Brain microvascular endothelial cell (primary cell): ENCODE measurements at regions not wholly inside any gene's neighbourhood (a gene's known extent, or its start where the extent isn't known, plus 50 kb on each side); places are given as distances from the start of the nearest gene placed in this dataset.

Experiments used
- DNase-seq: peaks from one replicate; pipeline ENCODE4 v3.0.0-alpha.2; 2020
- H3K27ac ChIP-seq: fragments of 250-450 bp; sonication (Bioruptor Pico); 2 replicates; pipeline ENCODE4 v1.5.1; 2020; ENCODE audit warnings: mild to moderate bottlenecking, moderate library complexity
- H3K27me3 ChIP-seq: fragments of 250-450 bp; sonication (Bioruptor Pico); replicated peaks from 2 replicates; pipeline ENCODE4 v1.5.1; 2020; ENCODE audit warnings: mild to moderate bottlenecking
- H3K36me3 ChIP-seq: fragments of 250-450 bp; sonication (Bioruptor Pico); replicated peaks from 2 replicates; pipeline ENCODE4 v1.5.1; 2020; ENCODE audit warnings: mild to moderate bottlenecking
- H3K4me3 ChIP-seq: 2 replicates; pipeline ENCODE4 v1.5.1; 2011; ENCODE audit warnings: low read depth, mild to moderate bottlenecking, control low read depth, low read length, moderate library complexity
- in situ Hi-C: cut with HindIII; loops from 2 replicates; pipeline ENCODE4 v1.10.0; 2017; ENCODE audit warnings: low sequenced_read_pairs, low pct_ligation_motif_present
- TF ChIP-seq, protein P1 (sequence below): IDR thresholded peaks from 2 replicates; pipeline ENCODE4 v1.5.1; 2011; ENCODE audit warnings: low read depth, mild to moderate bottlenecking, moderate library complexity, low read length, control low read depth, inconsistent platforms; ENCODE audit errors: missing control alignments

GRCh38 chr10:109386921-109387320 lies 536.4 kb downstream of the XPNPEP1 start:
- H3K36me3 ChIP-seq, result no peaks in the 10 kb centered on the region
- TF ChIP-seq, protein P1, sequence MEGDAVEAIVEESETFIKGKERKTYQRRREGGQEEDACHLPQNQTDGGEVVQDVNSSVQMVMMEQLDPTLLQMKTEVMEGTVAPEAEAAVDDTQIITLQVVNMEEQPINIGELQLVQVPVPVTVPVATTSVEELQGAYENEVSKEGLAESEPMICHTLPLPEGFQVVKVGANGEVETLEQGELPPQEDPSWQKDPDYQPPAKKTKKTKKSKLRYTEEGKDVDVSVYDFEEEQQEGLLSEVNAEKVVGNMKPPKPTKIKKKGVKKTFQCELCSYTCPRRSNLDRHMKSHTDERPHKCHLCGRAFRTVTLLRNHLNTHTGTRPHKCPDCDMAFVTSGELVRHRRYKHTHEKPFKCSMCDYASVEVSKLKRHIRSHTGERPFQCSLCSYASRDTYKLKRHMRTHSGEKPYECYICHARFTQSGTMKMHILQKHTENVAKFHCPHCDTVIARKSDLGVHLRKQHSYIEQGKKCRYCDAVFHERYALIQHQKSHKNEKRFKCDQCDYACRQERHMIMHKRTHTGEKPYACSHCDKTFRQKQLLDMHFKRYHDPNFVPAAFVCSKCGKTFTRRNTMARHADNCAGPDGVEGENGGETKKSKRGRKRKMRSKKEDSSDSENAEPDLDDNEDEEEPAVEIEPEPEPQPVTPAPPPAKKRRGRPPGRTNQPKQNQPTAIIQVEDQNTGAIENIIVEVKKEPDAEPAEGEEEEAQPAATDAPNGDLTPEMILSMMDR, result no peak
- in situ Hi-C loops, result no loop called here
- H3K27me3 ChIP-seq, result no peaks in the 10 kb centered on the region
- H3K27ac ChIP-seq, result no peak overlapping the region
- no peak for DNase-seq
- H3K4me3 ChIP-seq, result no peak overlapping the region

GRCh38 chr10:109386101-109386500 lies 537.2 kb downstream of the XPNPEP1 start:
- Histone ChIP-seq H3K27ac (no peak overlapping the region), H3K36me3 (no peaks in the 10 kb centered on the region), H3K4me3 (no peak overlapping the region), H3K27me3 (no peaks in the 10 kb centered on the region)
- in situ Hi-C loops, result no loop called here
- TF ChIP-seq, protein P1, result no peak
- no peak for DNase-seq

DNA sequence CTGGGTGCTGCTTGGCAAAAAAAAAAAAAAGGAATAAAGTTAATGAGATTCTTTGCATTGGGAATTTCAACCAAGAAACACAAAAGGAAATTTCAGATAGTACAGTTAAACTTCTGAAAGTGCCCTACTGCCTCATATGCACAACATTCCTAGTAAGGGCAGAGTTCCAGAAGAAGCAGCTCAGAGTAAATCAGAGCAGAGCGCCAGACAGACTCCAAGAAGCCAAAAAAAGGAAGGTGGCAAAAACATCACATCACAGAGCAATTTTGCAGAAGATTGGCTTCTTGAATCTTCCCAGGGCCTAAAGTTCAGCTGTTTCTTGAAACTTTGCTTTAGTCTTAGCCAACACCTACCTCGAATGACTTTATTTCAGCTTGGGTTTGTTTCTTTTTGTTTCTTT lies 544.1 kb downstream of the XPNPEP1 start:
- no peak for DNase-seq
- Histone ChIP-seq H3K36me3 (no peaks in the 10 kb centered on the region), H3K27ac (no peak overlapping the region), H3K4me3 (no peak overlapping the region), H3K27me3 (no peaks in the 10 kb centered on the region)
- in situ Hi-C loops, result no loop called here
- TF ChIP-seq, protein P1, result no peak

GRCh38 chr10:109374215-109374614 lies 549.1 kb downstream of the XPNPEP1 start:
- in situ Hi-C loops, result no loop called here
- no peak for DNase-seq
- TF ChIP-seq, protein P1, result no peak
- Histone ChIP-seq H3K27me3 (no peaks in the 10 kb centered on the region), H3K27ac (no peak overlapping the region), H3K4me3 (no peak overlapping the region), H3K36me3 (no peaks in the 10 kb centered on the region)

DNA sequence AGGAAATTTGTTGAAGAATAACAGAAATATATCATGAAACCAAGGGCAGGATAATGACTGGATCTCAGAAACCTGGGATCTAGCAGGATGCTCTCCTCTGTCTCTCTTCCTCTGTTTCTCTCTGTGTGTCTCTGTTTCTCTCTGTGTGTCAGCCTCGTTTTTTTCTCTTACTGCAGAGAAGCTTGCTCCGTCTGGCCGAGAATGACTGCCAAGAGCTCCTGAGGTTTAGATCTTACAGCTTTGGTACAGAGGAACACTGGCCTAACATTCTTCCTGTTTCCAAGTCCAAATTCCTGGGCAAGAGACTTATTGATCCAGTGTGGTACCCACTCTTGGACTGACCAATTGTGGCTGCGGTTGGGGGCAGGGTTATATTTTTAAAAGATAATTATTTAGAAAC lies 564.0 kb downstream of the XPNPEP1 start:
- H3K27me3 ChIP-seq, result no peaks in the 10 kb centered on the region
- H3K4me3 ChIP-seq, result no peak overlapping the region
- DNase-seq, result no peak
- TF ChIP-seq, protein P1, result no peak
- in situ Hi-C loops, result no loop called here
- no peak overlapping the region for H3K27ac ChIP-seq
- no peaks in the 10 kb centered on the region for H3K36me3 ChIP-seq

DNA sequence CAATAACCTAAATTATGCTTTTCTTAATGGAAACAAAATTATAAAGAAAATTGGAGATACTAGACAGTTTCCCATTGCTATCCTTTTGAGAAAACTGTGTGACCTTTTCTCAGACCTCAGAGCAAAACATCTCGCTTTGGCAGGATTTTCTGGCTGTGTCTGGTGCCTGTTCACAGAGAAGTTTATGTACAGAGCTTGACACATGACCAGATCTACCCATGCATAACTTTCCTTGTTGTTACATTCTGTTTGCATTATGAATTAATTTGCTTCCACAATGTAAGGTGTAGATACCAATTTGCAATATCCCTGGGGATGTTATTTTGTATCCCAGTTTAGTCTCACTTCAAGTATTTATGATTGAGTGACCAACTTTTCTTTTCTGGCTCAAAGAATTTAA lies 565.0 kb downstream of the XPNPEP1 start:
- Histone ChIP-seq H3K36me3 (no peaks in the 10 kb centered on the region), H3K27me3 (no peaks in the 10 kb centered on the region), H3K27ac (no peak overlapping the region), H3K4me3 (no peak overlapping the region)
- DNase-seq, result no peak
- TF ChIP-seq, protein P1, result no peak
- in situ Hi-C loops, result no loop called here
